Type B pancreatic cell (in vitro differentiated cells): ENCODE measurements at regions not wholly inside any gene's neighbourhood (a gene's known extent, or its start where the extent isn't known, plus 50 kb on each side); places are given as distances from the start of the nearest gene placed in this dataset.

ENCODE experiments used
- DNase-seq: peaks from one replicate; pipeline ENCODE4 v3.0.0; 2021; ENCODE audit warnings: mixed read lengths; ENCODE audit not compliant: unreplicated experiment; ENCODE audit errors: extremely low spot score
- H3K27ac Mint-ChIP-seq: 2 replicates; pipeline ENCODE4 v1.8.0; 2021; ENCODE audit warnings: mild to moderate bottlenecking, mixed read lengths
- H3K27me3 Mint-ChIP-seq: 2 replicates; pipeline ENCODE4 v1.8.0; 2021; ENCODE audit warnings: mixed read lengths
- H3K36me3 Mint-ChIP-seq: 2 replicates; pipeline ENCODE4 v1.8.0; 2021; ENCODE audit warnings: mixed read lengths
- H3K4me1 Mint-ChIP-seq: one replicate; pipeline ENCODE4 v1.8.0; 2021; ENCODE audit warnings: mixed read lengths; ENCODE audit not compliant: unreplicated experiment
- H3K4me3 Mint-ChIP-seq: 2 replicates; pipeline ENCODE4 v1.8.0; 2021; ENCODE audit warnings: mild to moderate bottlenecking, mixed read lengths
- H3K9me3 Mint-ChIP-seq: 2 replicates; pipeline ENCODE4 v1.8.0; 2021; ENCODE audit warnings: mixed read lengths
- TF ChIP-seq, protein P1 (sequence below): fragments of 200-600 bp; sonication (generic); conservative IDR thresholded peaks from 2 replicates; pipeline ENCODE4 v1.5.0; 2021; ENCODE audit warnings: antibody characterized with exemption, mild to moderate bottlenecking

DNA sequence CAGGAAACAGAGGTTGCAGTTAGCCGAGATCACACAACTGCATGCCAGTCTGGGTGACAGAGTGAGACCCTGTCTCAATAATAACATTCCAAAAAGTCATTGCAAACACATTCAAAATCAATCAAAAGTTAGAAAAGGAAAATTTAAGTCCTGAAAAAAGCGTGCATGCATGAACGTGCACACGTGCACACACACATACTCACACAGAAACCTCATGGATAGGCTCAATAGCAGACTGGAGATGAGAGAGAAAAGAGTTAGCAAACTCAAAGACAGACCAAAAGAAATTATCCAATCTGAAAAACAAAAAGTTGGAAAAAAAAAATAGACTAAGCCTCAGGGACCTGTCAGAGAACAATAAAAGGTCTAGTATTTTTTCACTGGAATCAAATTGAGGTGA, 1005.6 kb downstream of the TBC1D22A start:
- Mint-ChIP-seq H3K36me3 (no peaks in the 10 kb centered on the region), H3K4me1 (no peaks in the 10 kb centered on the region), H3K27ac (no peak overlapping the region), H3K27me3 (no peaks in the 10 kb centered on the region), H3K4me3 (no peak overlapping the region), H3K9me3 (no peaks in the 10 kb centered on the region)
- TF ChIP-seq, protein P1, sequence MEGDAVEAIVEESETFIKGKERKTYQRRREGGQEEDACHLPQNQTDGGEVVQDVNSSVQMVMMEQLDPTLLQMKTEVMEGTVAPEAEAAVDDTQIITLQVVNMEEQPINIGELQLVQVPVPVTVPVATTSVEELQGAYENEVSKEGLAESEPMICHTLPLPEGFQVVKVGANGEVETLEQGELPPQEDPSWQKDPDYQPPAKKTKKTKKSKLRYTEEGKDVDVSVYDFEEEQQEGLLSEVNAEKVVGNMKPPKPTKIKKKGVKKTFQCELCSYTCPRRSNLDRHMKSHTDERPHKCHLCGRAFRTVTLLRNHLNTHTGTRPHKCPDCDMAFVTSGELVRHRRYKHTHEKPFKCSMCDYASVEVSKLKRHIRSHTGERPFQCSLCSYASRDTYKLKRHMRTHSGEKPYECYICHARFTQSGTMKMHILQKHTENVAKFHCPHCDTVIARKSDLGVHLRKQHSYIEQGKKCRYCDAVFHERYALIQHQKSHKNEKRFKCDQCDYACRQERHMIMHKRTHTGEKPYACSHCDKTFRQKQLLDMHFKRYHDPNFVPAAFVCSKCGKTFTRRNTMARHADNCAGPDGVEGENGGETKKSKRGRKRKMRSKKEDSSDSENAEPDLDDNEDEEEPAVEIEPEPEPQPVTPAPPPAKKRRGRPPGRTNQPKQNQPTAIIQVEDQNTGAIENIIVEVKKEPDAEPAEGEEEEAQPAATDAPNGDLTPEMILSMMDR, result no peak
- DNase-seq, result no peak

DNA sequence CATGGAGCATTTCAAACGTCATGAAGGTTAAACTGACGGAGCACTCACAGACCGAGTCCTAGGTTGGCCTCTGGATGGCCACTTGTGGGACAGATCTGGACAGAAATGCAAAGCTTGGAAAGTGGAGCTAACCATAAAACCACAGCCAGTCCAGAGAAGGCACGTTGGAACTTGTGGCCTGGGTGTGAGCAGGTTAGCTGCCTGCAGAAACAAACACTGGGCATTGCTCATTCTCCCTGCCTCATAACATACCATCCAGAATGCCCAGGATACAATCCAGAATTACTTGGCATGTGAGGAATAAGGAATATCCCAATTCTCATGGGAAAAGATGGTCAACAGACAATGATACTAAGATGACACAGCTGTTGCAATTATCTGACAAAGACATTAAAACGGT, 1005.0 kb downstream of the TBC1D22A start:
- DNase-seq, result no peak
- H3K4me1 Mint-ChIP-seq, result no peaks in the 10 kb centered on the region
- no peak overlapping the region for H3K4me3 Mint-ChIP-seq
- H3K9me3 Mint-ChIP-seq, result no peaks in the 10 kb centered on the region
- TF ChIP-seq, protein P1, result no peak
- H3K27ac Mint-ChIP-seq, result no peak overlapping the region
- H3K36me3 Mint-ChIP-seq, result no peaks in the 10 kb centered on the region
- peaks cover 2% of the 10 kb centered on the region for H3K27me3 Mint-ChIP-seq

DNA sequence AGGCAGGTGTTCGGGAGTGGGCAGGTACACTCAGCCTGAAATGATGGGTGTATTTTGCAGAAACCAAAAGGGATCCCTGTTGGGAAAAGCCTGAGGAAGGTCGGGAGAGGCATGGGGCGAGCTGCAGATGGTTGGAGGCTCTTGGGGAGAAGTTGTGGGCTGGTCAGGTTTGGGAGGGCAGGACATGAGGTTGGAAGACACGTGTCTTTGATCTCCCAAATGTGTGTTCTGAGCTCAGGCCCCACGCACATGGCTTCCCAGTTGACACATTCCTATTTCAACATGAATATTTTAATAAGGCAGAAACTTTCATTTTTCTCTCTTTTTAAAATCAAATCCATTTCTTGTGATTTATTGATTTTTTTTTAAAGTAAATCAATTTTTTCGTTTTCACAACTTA, 1003.3 kb downstream of the TBC1D22A start:
- Mint-ChIP-seq H3K27me3 (peaks cover 4% of the 10 kb centered on the region), H3K9me3 (no peaks in the 10 kb centered on the region), H3K36me3 (no peaks in the 10 kb centered on the region), H3K4me1 (no peaks in the 10 kb centered on the region), H3K4me3 (no peak overlapping the region), H3K27ac (no peak overlapping the region)
- TF ChIP-seq, protein P1, result no peak
- DNase-seq, result no peak

DNA sequence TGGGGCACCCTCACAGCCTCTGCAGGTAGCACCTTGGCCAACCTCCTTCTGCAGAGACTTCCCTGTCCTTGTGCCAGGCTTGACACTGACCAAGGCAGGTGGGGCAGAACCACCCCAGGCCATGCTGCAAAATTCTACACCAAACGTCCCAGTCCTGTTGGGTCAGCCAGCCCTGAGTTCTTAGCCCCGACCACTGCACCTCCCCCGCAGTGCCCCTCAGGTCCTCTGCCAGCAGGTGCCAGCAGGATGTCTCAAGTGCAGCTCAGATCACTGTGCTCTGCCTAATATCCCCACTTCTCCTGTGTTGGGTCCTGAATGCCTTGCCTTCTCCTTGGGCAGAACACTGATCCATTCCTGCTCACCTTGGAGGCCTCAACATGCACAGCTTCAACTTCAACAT, 999.7 kb downstream of the TBC1D22A start:
- peaks cover 7% of the 10 kb centered on the region for H3K27me3 Mint-ChIP-seq
- DNase-seq, result no peak
- no peak overlapping the region for H3K4me3 Mint-ChIP-seq
- no peaks in the 10 kb centered on the region for H3K36me3 Mint-ChIP-seq
- H3K9me3 Mint-ChIP-seq, result no peaks in the 10 kb centered on the region
- H3K4me1 Mint-ChIP-seq, result no peaks in the 10 kb centered on the region
- TF ChIP-seq, protein P1, result no peak
- H3K27ac Mint-ChIP-seq, result no peak overlapping the region

DNA sequence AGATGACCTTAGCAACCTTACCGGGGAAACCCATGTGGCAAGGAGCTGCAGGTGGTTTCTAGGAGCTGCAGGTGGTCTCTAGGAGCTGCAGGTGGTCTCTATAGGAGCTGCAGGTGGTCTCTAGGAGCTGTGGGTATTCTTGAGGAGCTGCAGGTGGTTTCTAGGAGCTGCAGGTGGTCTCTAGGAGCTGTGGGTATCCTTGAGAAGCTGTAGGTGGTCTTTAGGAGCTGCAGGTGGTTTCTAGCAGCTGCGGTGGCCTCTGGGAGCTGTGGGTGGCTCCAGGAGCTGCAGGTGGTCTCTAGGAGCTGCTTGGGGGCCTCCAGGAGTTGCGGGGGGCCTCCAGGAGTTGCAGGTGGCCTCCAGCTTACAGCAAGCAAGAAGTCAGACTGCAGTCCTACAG, 997.5 kb downstream of the TBC1D22A start:
- no peaks in the 10 kb centered on the region for H3K36me3 Mint-ChIP-seq
- H3K27me3 Mint-ChIP-seq, result peaks cover 7% of the 10 kb centered on the region
- no peak for DNase-seq
- no peak overlapping the region for H3K4me3 Mint-ChIP-seq
- no peaks in the 10 kb centered on the region for H3K9me3 Mint-ChIP-seq
- H3K27ac Mint-ChIP-seq, result no peak overlapping the region
- no peaks in the 10 kb centered on the region for H3K4me1 Mint-ChIP-seq
- TF ChIP-seq, protein P1, result no peak

DNA sequence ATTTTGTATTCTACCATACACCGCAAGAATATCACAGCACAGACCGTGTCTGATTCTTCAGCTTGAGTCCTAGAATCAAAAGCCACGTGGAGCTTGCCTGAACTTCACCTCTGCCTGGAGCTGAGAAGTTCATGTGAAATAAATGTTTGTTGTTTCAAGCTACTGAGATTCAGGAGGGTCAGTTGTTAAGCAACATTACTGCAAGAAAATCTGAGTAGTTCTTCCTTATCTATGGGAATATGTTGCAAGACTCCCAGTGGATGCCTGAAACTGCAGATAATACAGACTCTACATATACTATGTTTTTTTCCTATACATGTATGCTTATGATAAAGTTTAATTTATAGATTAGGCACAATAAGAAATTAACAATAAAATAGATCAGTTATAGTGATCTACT, 995.3 kb downstream of the TBC1D22A start:
- Mint-ChIP-seq H3K27me3 (peaks cover 7% of the 10 kb centered on the region), H3K4me1 (no peaks in the 10 kb centered on the region), H3K9me3 (no peaks in the 10 kb centered on the region), H3K27ac (no peak overlapping the region), H3K4me3 (no peak overlapping the region), H3K36me3 (no peaks in the 10 kb centered on the region)
- no peak for DNase-seq
- TF ChIP-seq, protein P1, result no peak
